Activated naive CD8-positive, alpha-beta T cell treated with anti-CD3 and anti-CD28 coated beads, Interleukin-2, amount 50 U/mL, for 24 hours (primary cell): ENCODE measurements at regions not wholly inside any gene's neighbourhood (a gene's known extent, or its start where the extent isn't known, plus 50 kb on each side); places are given as distances from the start of the nearest gene placed in this dataset.

Experiments
- ATAC-seq: fragments of 150-1000 bp; cut with Tn5 transposase; one replicate; pipeline ENCODE4 v1.10.0; 2021
- DNase-seq: peaks from one replicate; pipeline ENCODE4 v3.0.0; 2021
- H3K27ac Mint-ChIP-seq: one replicate; pipeline ENCODE4 v1.8.0; 2021; ENCODE audit warnings: mild to moderate bottlenecking, mixed read lengths
- H3K27me3 Mint-ChIP-seq: one replicate; pipeline ENCODE4 v1.8.0; 2021; ENCODE audit warnings: mixed read lengths
- H3K36me3 Mint-ChIP-seq: one replicate; pipeline ENCODE4 v1.8.0; 2021; ENCODE audit warnings: low read depth, mixed read lengths
- H3K4me1 Mint-ChIP-seq: one replicate; pipeline ENCODE4 v1.8.0; 2021; ENCODE audit warnings: mixed read lengths
- H3K4me3 Mint-ChIP-seq: one replicate; pipeline ENCODE4 v1.8.0; 2021; ENCODE audit warnings: mild to moderate bottlenecking, moderate library complexity, mixed read lengths
- H3K9me3 Mint-ChIP-seq: one replicate; pipeline ENCODE4 v1.8.0; 2021; ENCODE audit warnings: mixed read lengths

GRCh38 chr5:3542769-3543168 lies 52.9 kb upstream of the IRX1 start:
- Mint-ChIP-seq H3K9me3 (no peaks in the 10 kb centered on the region), H3K27ac (no peak overlapping the region), H3K36me3 (no peaks in the 10 kb centered on the region), H3K4me1 (no peaks in the 10 kb centered on the region), H3K27me3 (no peaks in the 10 kb centered on the region), H3K4me3 (no peak overlapping the region)
- ATAC-seq (no peak), DNase-seq (no peak)

GRCh38 chr5:3542158-3542557 lies 53.5 kb upstream of the IRX1 start:
- ATAC-seq: no peak
- H3K9me3 Mint-ChIP-seq: no peaks in the 10 kb centered on the region
- H3K4me1 Mint-ChIP-seq: no peaks in the 10 kb centered on the region
- DNase-seq: no peak
- H3K36me3 Mint-ChIP-seq: no peaks in the 10 kb centered on the region
- no peak overlapping the region for H3K27ac Mint-ChIP-seq
- H3K4me3 Mint-ChIP-seq: no peak overlapping the region
- H3K27me3 Mint-ChIP-seq: no peaks in the 10 kb centered on the region

- DNase-seq: no peak
- H3K4me1 Mint-ChIP-seq: no peaks in the 10 kb centered on the region
- H3K27me3 Mint-ChIP-seq: no peaks in the 10 kb centered on the region
- H3K36me3 Mint-ChIP-seq: no peaks in the 10 kb centered on the region
- H3K9me3 Mint-ChIP-seq: peaks cover 3% of the 10 kb centered on the region
- H3K27ac Mint-ChIP-seq: no peak overlapping the region
- ATAC-seq: no peak
- H3K4me3 Mint-ChIP-seq: no peak overlapping the region
These were observed 56.7 kb upstream of the IRX1 start for GRCh38 chr5:3538886-3539285.

GRCh38 chr5:3537942-3538341 lies 57.7 kb upstream of the IRX1 start:
- ATAC-seq (no peak), DNase-seq (no peak)
- H3K27me3 Mint-ChIP-seq: no peaks in the 10 kb centered on the region
- H3K9me3 Mint-ChIP-seq: peaks cover 7% of the 10 kb centered on the region
- no peaks in the 10 kb centered on the region for H3K4me1 Mint-ChIP-seq
- H3K36me3 Mint-ChIP-seq: no peaks in the 10 kb centered on the region
- H3K4me3 Mint-ChIP-seq: no peak overlapping the region
- no peak overlapping the region for H3K27ac Mint-ChIP-seq

GRCh38 chr5:3535414-3536211 lies 60.0 kb upstream of the IRX1 start:
- ATAC-seq: no peak
- no peak for DNase-seq
- Mint-ChIP-seq H3K9me3 (peaks cover 7% of the 10 kb centered on the region), H3K27me3 (no peaks in the 10 kb centered on the region), H3K27ac (no peak overlapping the region), H3K36me3 (no peaks in the 10 kb centered on the region), H3K4me1 (no peaks in the 10 kb centered on the region), H3K4me3 (no peak overlapping the region)

GRCh38 chr5:3534997-3535396 lies 60.6 kb upstream of the IRX1 start:
- Mint-ChIP-seq H3K27me3 (no peaks in the 10 kb centered on the region), H3K4me3 (no peak overlapping the region), H3K36me3 (no peaks in the 10 kb centered on the region), H3K9me3 (peaks cover 7% of the 10 kb centered on the region), H3K4me1 (no peaks in the 10 kb centered on the region), H3K27ac (no peak overlapping the region)
- ATAC-seq (no peak), DNase-seq (no peak)

- DNase-seq: no peak
- Mint-ChIP-seq H3K27me3 (no peaks in the 10 kb centered on the region), H3K36me3 (no peaks in the 10 kb centered on the region), H3K4me1 (no peaks in the 10 kb centered on the region), H3K9me3 (peaks cover 7% of the 10 kb centered on the region), H3K27ac (no peak overlapping the region), H3K4me3 (no peak overlapping the region)
- no peak for ATAC-seq
These were observed 64.2 kb upstream of the IRX1 start for GRCh38 chr5:3531320-3531986.

- Mint-ChIP-seq H3K9me3 (peaks cover 7% of the 10 kb centered on the region), H3K4me1 (no peaks in the 10 kb centered on the region), H3K36me3 (no peaks in the 10 kb centered on the region), H3K27me3 (no peaks in the 10 kb centered on the region), H3K27ac (no peak overlapping the region), H3K4me3 (no peak overlapping the region)
- no peak for ATAC-seq
- DNase-seq: no peak
These were observed 65.4 kb upstream of the IRX1 start for GRCh38 chr5:3530251-3530650.

GRCh38 chr5:3526551-3527185 lies 69.0 kb upstream of the IRX1 start:
- Mint-ChIP-seq H3K27me3 (no peaks in the 10 kb centered on the region), H3K9me3 (peaks cover 12% of the 10 kb centered on the region), H3K4me1 (no peaks in the 10 kb centered on the region), H3K36me3 (no peaks in the 10 kb centered on the region), H3K27ac (no peak overlapping the region), H3K4me3 (no peak overlapping the region)
- DNase-seq (no peak), ATAC-seq (no peak)

GRCh38 chr5:3522491-3522890 lies 73.1 kb upstream of the IRX1 start:
- no peak for ATAC-seq
- peaks cover 12% of the 10 kb centered on the region for H3K9me3 Mint-ChIP-seq

GRCh38 chr5:3518576-3518975 lies 77.1 kb upstream of the IRX1 start:
- H3K9me3 Mint-ChIP-seq: peaks cover 4% of the 10 kb centered on the region
- H3K36me3 Mint-ChIP-seq: no peaks in the 10 kb centered on the region
- H3K4me3 Mint-ChIP-seq: no peak overlapping the region
- ATAC-seq (no peak), DNase-seq (no peak)
- no peak overlapping the region for H3K27ac Mint-ChIP-seq
- no peaks in the 10 kb centered on the region for H3K4me1 Mint-ChIP-seq
- no peaks in the 10 kb centered on the region for H3K27me3 Mint-ChIP-seq

More at GRCh38 chr5:3522491-3522890, 73.1 kb upstream of the IRX1 start:
- no peak for DNase-seq
- Mint-ChIP-seq H3K4me3 (no peak overlapping the region), H3K36me3 (no peaks in the 10 kb centered on the region), H3K27ac (no peak overlapping the region), H3K4me1 (no peaks in the 10 kb centered on the region), H3K27me3 (no peaks in the 10 kb centered on the region)

GRCh38 chr5:3518051-3518450 lies 77.6 kb upstream of the IRX1 start:
- no peaks in the 10 kb centered on the region for H3K27me3 Mint-ChIP-seq
- H3K4me3 Mint-ChIP-seq: no peak overlapping the region
- DNase-seq (no peak), ATAC-seq (no peak)
- peaks cover 2% of the 10 kb centered on the region for H3K9me3 Mint-ChIP-seq
- no peaks in the 10 kb centered on the region for H3K36me3 Mint-ChIP-seq
- H3K4me1 Mint-ChIP-seq: no peaks in the 10 kb centered on the region
- no peak overlapping the region for H3K27ac Mint-ChIP-seq

- Mint-ChIP-seq H3K4me3 (no peak overlapping the region), H3K36me3 (no peaks in the 10 kb centered on the region), H3K27me3 (no peaks in the 10 kb centered on the region), H3K27ac (no peak overlapping the region), H3K4me1 (no peaks in the 10 kb centered on the region), H3K9me3 (no peaks in the 10 kb centered on the region)
- ATAC-seq: no peak
- DNase-seq: no peak
These were observed 78.3 kb upstream of the IRX1 start for GRCh38 chr5:3517348-3517747.

GRCh38 chr5:3512361-3513095 lies 83.1 kb upstream of the IRX1 start:
- no peak overlapping the region for H3K4me3 Mint-ChIP-seq
- H3K4me1 Mint-ChIP-seq: no peaks in the 10 kb centered on the region
- ATAC-seq: no peak
- no peak for DNase-seq
- no peaks in the 10 kb centered on the region for H3K36me3 Mint-ChIP-seq
- H3K27me3 Mint-ChIP-seq: no peaks in the 10 kb centered on the region
- H3K9me3 Mint-ChIP-seq: peaks cover 11% of the 10 kb centered on the region
- H3K27ac Mint-ChIP-seq: no peak overlapping the region
